ENCODE measurements at regions not wholly inside any gene's neighbourhood (a gene's known extent, or its start where the extent isn't known, plus 50 kb on each side); places are given as distances from the start of the nearest gene placed in this dataset.

DNA sequence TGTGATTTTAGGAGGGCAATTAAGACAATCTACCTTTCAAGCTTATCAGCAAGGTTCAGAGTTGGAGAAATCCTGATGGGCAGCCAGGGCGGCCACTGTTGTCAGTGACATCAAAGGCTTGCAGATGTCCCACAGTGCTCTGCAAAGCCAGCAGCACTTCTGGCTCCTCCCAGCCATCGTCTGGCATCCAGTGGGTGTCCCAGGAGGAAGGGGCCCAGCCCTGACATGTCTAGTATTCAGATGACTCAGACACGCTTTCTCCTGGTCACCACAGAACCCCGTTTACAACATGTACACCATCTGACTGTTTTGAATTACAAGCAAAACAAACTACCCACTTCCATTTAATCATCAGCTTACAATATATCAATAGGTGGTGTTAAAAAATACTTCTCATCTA is 61.4 kb downstream of the CYRIA start:
- H3K9me2 ChIP-seq (ENCODE audit: insufficient read depth, low read length): no peaks in the 10 kb centered on the region
- no peaks in the 10 kb centered on the region for H3K36me3 ChIP-seq (ENCODE audit: insufficient read depth, low read length)
- H3K27ac ChIP-seq (ENCODE audit: low read length): no peak overlapping the region
- TF ChIP-seq POLR2AphosphoS5 (IDR thresholded peaks at IDR 0.05) (no peak), CTCF (IDR thresholded peaks at IDR 0.05; ENCODE audit: poor library complexity, severe bottlenecking) (no peak), TAF1 (IDR thresholded peaks at IDR 0.05; ENCODE audit: low read depth) (no peak), EP300 (conservative IDR thresholded peaks at IDR 0.05; ENCODE audit: poor library complexity, severe bottlenecking) (no peak), REST (IDR thresholded peaks at IDR 0.05; ENCODE audit: borderline replicate concordance) (no peak), SMC3 (conservative IDR thresholded peaks at IDR 0.05; ENCODE audit: poor library complexity) (no peak), MXI1 (conservative IDR thresholded peaks at IDR 0.05; ENCODE audit: poor library complexity, severe bottlenecking) (no peak), RAD21 (conservative IDR thresholded peaks at IDR 0.05) (no peak), EZH2 (IDR thresholded peaks at IDR 0.05; ENCODE audit: borderline replicate concordance, insufficient read depth, low read length, poor library complexity, severe bottlenecking) (no peak)
- H3K9ac ChIP-seq (ENCODE audit: low read length): no peak overlapping the region
- H3K4me2 ChIP-seq (ENCODE audit: low read length): no peak overlapping the region
- no peak overlapping the region for H2AFZ ChIP-seq (ENCODE audit: low read depth, low read length)
- H3K9me3 ChIP-seq (ENCODE audit: low read length): no peaks in the 10 kb centered on the region
- H3K4me3 ChIP-seq (ENCODE audit: low read length): no peak overlapping the region
- H4K20me1 ChIP-seq (ENCODE audit: insufficient read depth): no peaks in the 10 kb centered on the region
- H3K27me3 ChIP-seq (ENCODE audit: insufficient read depth, low read depth, low read length): no peaks in the 10 kb centered on the region
- H3K79me2 ChIP-seq (replicated peaks; ENCODE audit: insufficient read depth, low read length): no peaks in the 10 kb centered on the region
- H3F3A ChIP-seq (ENCODE audit: insufficient read depth, low read length, poor library complexity, severe bottlenecking): no peaks in the 10 kb centered on the region

DNA sequence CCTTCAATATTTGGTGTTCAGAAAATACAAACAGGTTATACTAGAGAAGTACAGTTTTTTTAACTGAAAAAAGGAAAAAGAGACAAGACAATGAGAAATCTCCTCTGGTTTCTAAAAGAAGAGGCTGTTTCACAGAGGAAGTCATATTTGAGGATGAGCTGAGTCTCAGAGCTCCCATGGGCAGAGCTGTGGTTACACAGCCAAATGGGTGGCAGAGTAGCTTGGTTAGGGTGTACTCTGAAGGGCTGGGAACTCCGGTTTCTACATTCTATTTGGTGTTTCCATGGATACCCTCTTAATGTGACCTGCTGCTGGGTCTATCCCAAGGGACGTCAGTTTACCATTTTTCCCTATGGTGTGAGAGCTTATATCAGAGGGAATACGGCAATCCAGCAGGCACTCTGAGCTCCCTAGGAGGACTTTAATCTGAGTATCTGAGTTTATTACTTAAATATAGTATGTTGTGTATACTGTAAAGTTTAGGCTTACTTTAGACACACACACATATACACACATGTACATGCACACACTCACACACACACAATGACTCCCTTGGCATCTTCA is 74.2 kb downstream of the CYRIA start:
- H3K36me3 ChIP-seq (ENCODE audit: insufficient read depth, low read length): no peaks in the 10 kb centered on the region
- no peaks in the 10 kb centered on the region for H4K20me1 ChIP-seq (ENCODE audit: insufficient read depth)
- no peaks in the 10 kb centered on the region for H3K9me3 ChIP-seq (ENCODE audit: low read length)
- no peak overlapping the region for H3K27ac ChIP-seq (ENCODE audit: low read length)
- H3K79me2 ChIP-seq (replicated peaks; ENCODE audit: insufficient read depth, low read length): no peaks in the 10 kb centered on the region
- H3K9ac ChIP-seq (ENCODE audit: low read length): no peak overlapping the region
- H3K4me3 ChIP-seq (ENCODE audit: low read length): no peak overlapping the region
- no peak overlapping the region for H3K4me2 ChIP-seq (ENCODE audit: low read length)
- TF ChIP-seq MXI1 (conservative IDR thresholded peaks at IDR 0.05; ENCODE audit: poor library complexity, severe bottlenecking) (no peak), TAF1 (IDR thresholded peaks at IDR 0.05; ENCODE audit: low read depth) (no peak), RAD21 (conservative IDR thresholded peaks at IDR 0.05) (no peak), CTCF (IDR thresholded peaks at IDR 0.05; ENCODE audit: poor library complexity, severe bottlenecking) (no peak), POLR2AphosphoS5 (IDR thresholded peaks at IDR 0.05) (no peak), REST (IDR thresholded peaks at IDR 0.05; ENCODE audit: borderline replicate concordance) (no peak), EZH2 (IDR thresholded peaks at IDR 0.05; ENCODE audit: borderline replicate concordance, insufficient read depth, low read length, poor library complexity, severe bottlenecking) (no peak)
- H3K27me3 ChIP-seq (ENCODE audit: insufficient read depth, low read depth, low read length): no peaks in the 10 kb centered on the region
- no peak overlapping the region for H2AFZ ChIP-seq (ENCODE audit: low read depth, low read length)
- H3K9me2 ChIP-seq (ENCODE audit: insufficient read depth, low read length): no peaks in the 10 kb centered on the region
- no peaks in the 10 kb centered on the region for H3F3A ChIP-seq (ENCODE audit: insufficient read depth, low read length, poor library complexity, severe bottlenecking)
